Stimulated activated CD4-positive, alpha-beta T cell treated with anti-CD3 and anti-CD28 coated beads, Interleukin-1b, Interleukin-23, amount 100 ng/mL, for 24 hours (primary cell): ENCODE measurements at regions not wholly inside any gene's neighbourhood (a gene's known extent, or its start where the extent isn't known, plus 50 kb on each side); places are given as distances from the start of the nearest gene placed in this dataset.

ENCODE experiments used
- DNase-seq, 4 experiments: peaks; one replicate each; pipeline ENCODE4 v3.0.0-alpha.2; 2020; ENCODE audit warnings: low read depth in 4 of 4, low spot score in 1 of 4

DNA sequence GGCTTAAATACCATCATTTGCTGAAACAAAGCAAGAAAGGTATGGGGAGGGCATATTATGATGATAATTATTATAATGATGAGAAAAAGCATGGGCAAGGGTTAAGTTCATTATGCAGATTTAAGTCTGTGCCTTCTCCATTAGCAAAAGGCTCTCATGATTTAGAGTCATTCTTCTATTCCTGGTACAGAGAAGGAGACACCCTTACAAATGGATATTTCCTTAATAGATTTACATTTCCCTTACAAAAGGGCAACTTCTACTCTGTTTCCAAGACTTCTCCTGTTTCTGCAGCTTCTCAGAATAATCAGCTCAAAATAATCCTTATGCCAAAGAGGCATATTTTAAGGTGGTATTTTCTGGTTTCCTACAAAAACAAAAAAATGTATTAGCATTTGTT is 121.1 kb upstream of the CAMK1G start:
- no peak for DNase-seq

GRCh38 chr1:209463441-209463840 is 120.1 kb upstream of the CAMK1G start:
- DNase-seq: no peak

GRCh38 chr1:209473025-209473424 is 110.5 kb upstream of the CAMK1G start:
- DNase-seq: no peak

DNA sequence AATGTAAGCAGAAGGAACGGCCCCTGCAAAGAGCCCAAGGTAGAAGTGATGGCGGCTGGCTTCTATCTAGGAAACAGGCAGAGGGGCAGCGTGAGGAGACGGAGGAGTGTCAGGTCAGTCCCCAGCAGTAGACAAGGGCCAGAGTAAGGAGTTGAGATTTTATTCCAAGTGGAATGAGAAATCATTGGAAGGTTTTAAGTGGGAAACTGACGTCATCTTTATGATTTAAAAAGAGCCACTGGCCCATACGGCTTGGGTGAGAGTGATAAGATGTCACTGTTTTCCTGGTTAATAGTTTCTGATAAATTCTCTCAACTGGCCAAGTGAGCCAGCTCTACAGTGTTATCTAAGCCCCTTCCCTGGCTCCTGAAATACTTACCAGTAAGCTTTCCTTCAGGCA is 103.2 kb upstream of the CAMK1G start:
- no peak for DNase-seq

DNA sequence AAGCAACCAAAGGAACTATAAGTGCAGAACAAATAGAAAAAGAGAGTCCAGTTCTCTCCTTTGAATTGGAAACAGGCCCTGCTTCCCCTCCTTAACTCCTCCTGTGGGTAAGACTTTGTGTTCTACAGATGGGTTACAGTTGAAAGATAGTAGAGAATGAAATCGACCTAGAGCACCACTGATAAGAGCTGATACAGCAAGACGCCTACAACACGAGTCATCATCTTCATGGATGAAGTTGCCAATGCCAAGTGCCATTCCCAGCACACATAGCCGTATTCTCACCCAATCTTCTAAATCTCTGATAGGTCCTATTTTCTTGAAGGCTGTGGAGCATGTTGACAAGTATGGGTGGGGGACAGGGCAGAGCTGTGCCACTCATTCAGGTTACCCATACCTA is 99.8 kb upstream of the CAMK1G start:
- DNase-seq: no peak

DNA sequence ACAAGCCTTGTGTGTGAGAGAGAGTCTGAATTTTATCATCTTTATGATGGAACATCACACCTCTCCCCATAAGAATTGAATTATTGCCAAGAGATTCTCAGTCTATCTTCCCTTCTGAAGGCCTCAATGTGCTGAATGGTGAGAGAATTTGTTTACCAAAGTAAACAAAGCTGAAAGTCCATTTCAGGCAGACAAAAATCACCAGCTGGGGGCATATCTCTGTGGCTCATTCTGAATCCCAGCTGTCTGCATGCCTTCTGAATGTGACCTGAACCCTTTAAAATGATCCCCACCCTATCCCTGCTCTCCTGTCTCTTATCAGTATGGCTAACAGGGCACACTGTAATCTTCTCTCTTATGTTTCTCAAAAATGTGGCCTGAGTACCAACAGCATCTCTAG is 99.1 kb upstream of the CAMK1G start:
- DNase-seq: no peak

DNA sequence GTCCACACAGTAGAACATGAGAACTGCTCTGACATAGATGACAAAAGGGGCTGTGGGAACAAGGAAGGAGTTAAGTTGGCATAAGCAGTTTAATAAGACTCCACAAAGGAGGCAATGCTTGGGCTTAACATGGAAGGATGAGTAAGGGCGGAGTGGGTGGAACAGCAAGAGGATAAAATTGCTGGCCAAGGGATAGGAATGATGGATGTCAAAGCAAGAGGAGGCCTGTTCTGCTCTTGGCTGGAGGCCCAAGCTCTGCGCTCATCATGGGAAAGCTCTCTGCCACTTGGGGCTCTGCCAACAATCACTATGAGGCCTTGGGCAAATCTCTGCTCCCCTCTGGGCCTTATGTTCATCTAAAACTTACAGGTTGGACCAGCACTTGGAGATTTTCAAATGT is 98.3 kb upstream of the CAMK1G start:
- DNase-seq: no peak

DNA sequence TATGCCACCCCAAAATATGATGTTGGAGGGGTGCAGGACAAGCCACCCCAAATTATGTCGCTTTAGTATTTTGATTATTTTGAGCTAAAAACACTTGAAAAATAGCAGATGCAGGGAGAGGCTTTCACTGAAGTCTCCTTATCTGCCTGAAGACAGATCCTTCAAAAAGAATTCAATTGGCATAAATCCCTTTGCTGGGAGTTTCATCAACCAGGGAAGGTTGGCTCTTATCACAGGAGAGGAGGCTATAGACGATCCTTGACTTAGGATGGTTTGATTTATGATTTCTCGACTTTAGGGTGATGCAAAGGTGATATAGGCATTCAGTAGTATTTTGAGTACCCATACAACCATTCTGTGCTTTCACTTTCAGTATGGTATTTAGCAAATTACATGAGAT is 97.8 kb upstream of the CAMK1G start:
- no peak for DNase-seq

DNA sequence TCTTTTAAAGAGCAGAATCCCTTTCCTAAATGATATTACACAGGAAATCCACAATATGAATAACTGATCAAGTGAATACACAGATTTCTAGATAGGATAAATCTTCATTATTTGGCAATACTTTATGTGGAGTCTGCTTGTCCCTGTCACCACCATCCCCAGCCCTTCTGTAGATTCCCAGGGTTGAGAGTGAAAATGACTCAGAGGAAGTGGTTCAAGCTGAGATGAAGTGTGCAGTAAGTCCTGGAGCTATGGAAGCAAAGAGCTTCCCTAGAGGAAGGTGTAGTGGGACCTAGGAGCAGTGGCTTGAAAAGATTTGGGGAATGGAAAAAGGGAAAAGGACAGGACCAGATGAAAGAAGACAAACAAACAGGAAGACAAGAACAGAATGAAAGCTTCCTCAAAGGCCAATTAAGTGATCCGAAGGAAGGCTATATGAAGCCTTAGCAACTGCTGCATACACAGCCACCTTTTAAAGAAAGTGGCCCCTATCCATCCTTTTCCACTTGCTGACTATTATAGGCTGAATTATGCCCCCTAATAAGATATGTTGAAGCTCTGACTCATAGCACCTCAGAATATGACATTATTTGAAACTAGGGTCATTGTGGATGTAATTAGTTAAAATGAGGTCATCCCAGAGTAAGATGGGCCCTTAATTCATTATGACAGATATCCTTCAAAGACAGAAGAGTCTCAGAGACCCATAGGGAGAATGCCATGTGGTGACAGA is 96.5 kb upstream of the CAMK1G start:
- no peak for DNase-seq

DNA sequence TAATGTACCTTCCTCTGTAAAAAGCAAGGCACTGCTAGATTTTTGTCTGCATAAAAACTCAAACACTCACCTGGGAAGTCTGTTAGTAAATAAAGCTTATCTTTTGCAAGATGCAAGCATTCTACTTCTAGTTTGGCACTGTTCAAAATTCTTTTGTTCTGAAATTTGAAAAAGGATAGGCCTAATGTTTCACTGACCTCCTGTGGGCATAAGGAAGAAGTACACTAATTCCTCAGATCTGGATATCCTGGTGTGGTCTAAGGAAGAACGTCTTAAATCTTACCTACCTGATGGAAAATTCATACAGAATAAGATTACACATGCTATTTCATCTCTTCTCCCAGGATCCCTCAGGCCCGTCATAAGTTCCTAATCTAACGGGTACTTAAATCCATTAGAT is 93.5 kb upstream of the CAMK1G start:
- DNase-seq: no peak

DNA sequence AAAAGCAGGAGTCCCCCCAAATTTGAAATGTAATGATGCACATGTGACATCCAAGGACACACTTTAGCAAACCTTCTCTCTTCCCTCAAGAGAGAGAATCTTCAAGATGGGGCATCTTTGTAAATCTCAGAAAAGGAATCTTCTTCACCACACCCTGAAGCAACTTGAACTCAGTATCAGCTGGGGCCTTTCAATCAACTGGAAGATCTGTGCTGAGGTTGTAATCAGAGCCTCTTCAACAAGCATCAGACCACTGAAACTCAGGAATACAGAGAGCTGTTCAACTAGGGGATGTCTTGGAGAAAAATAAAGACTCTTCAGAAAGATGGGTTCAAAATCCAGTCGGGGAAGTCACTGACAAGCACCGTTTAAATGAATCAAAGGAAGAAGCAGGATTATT is 92.5 kb upstream of the CAMK1G start:
- no peak for DNase-seq

- DNase-seq: no peak
These were observed 92.0 kb upstream of the CAMK1G start for GRCh38 chr1:209491496-209491895.

GRCh38 chr1:209491897-209492296 is 91.6 kb upstream of the CAMK1G start:
- DNase-seq: no peak

- no peak for DNase-seq
These were observed 90.0 kb upstream of the CAMK1G start for GRCh38 chr1:209493559-209493958.

GRCh38 chr1:209497729-209498128 is 85.8 kb upstream of the CAMK1G start:
- DNase-seq: no peak

DNA sequence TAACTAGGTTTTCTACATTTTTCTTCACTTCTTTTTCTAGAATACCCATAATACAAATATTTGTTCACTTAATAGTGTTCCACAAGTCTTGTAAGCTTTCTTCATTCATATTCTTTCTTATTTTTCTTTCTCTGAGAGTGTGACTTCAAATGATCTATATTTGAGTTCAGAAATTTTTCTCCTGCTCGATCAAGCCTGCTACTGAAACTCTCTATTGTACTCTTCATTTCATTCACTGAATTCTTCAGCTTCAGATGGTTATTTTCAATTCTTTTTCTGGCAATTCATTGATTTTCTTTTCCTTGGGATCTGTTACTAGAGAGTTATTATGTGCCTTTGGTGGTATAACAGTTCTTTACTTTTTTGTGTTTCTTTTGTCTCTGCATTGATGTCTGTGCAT is 82.5 kb upstream of the CAMK1G start:
- DNase-seq: no peak

DNA sequence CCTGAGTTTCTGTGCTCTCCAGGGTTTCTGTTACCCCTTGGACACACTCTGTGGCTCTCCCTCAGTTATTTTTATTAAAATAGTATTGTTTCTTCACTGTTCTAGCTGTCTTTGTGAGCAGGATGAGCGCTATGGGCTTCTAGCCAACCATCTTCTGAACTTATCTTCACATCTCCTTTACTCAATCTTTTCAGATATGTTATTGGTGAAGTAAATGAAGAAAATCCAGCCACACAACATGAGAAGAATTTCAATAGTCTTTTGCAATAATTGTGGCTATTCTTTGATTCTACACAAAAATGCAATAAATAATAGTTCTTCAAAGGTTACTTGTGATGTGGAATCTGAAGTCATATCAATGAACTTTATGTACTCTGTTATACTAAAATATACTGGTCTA is 80.3 kb upstream of the CAMK1G start:
- DNase-seq: no peak

DNA sequence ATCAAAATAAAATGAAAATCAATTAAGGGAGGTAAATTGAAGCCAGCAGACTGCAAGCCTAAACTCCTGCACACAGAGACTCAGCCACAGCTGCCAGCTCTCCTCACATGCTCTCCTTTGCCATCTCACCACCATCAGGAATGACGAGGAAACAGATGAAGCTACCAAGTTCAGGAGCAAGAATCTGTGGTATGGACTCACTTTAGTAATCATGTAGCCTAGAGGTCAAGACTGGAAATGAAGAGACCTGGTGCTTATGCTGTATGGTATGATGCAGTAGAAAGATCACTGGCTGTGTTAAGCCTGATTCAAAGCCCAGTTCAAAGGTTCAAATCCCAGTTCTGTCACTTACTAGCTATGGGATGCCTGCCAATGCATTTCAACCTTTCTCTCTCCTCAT is 78.9 kb upstream of the CAMK1G start:
- no peak for DNase-seq

GRCh38 chr1:209505044-209505443 is 78.5 kb upstream of the CAMK1G start:
- DNase-seq: no peak

- DNase-seq: no peak
These were observed 77.4 kb upstream of the CAMK1G start for GRCh38 chr1:209506101-209506500.

GRCh38 chr1:209509039-209509438 is 74.5 kb upstream of the CAMK1G start:
- no peak for DNase-seq

DNA sequence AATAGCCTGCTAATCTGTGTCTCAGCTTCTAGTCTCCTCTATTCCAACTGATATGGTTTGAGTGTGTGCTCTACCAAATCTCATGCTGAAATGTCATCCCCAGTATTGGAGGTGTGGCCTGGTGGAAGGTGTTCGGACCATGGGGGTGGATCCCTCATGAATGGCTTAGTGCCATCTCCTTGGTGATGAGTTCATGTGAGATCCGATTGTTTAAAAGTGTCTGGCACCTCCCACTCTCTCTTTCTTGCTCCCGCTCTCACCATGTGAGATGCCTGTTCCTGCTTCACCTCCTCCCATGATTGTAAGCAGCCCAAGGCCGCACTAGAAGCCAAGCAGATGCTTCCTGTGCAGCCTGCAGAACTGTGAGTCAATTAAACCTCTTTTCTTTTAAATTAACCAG is 73.5 kb upstream of the CAMK1G start:
- no peak for DNase-seq

DNA sequence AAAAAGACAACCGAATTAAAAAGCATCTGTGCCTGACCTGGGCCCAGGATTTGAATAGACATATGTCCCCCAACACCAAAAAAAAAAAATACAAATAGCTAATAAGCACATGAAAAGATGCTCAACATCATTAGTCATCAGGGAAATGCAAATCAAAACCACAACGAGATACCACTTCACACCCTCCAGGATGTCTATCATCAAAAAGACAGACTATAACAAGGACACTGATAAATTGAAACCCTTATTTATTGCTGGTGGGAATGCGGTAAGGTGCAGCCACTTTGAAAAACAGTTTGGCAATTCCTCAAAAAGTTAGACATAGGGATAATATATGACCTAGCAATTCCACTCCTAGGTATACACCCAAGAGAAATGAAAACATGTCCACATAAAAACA is 72.3 kb upstream of the CAMK1G start:
- no peak for DNase-seq

DNA sequence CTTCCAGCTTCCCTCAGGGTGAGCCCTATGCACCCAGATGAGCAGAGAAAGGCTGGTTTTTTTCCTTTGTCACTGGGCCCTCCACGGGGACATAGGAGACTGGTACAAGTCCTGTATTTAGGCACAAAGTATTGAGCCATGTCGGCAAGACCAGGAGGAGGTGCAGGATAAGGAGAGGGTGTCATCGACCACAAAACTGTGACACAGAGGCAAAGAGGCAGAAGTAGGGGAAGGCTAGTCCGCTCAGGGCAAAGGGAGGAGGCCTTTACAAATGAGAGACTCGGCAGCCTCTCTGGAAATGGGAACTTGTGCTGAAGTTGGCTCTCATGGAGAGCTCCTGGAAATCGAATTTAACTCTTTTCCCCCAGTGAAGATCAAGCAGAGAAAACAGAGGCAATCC is 70.7 kb upstream of the CAMK1G start:
- DNase-seq: no peak
